ENCODE measurements at regions not wholly inside any gene's neighbourhood (a gene's known extent, or its start where the extent isn't known, plus 50 kb on each side); places are given as distances from the start of the nearest gene placed in this dataset.

GRCh38 chr13:26929971-26930730, 169.6 kb upstream of the GPR12 start:
- DNase-seq: peak; percentile 93

- no peak for DNase-seq
Observed at GRCh38 chr13:26927511-26927910, 166.9 kb upstream of the GPR12 start.

GRCh38 chr13:26926371-26926770, 165.8 kb upstream of the GPR12 start:
- no peak for DNase-seq

- peak; percentile 35 for DNase-seq
Observed at GRCh38 chr13:26923824-26924605, 163.4 kb upstream of the GPR12 start.

- no peak for DNase-seq
Observed at GRCh38 chr13:26921918-26922317, 161.3 kb upstream of the GPR12 start.

- no peak for DNase-seq
Observed at GRCh38 chr13:26920614-26921355, 160.2 kb upstream of the GPR12 start.

- no peak for DNase-seq
Observed at GRCh38 chr13:26919732-26920131, 159.1 kb upstream of the GPR12 start.

- no peak for DNase-seq
Observed at GRCh38 chr13:26919311-26919710, 158.7 kb upstream of the GPR12 start.

GRCh38 chr13:26914624-26915023, 154.0 kb upstream of the GPR12 start:
- DNase-seq: peak; percentile 42

GRCh38 chr13:26914148-26914547, 153.6 kb upstream of the GPR12 start:
- no peak for DNase-seq

- no peak for DNase-seq
Observed at GRCh38 chr13:26910754-26911465, 150.3 kb upstream of the GPR12 start.

GRCh38 chr13:26909477-26909876, 148.9 kb upstream of the GPR12 start:
- DNase-seq: no peak

GRCh38 chr13:26908126-26908525, 147.5 kb upstream of the GPR12 start:
- no peak for DNase-seq

GRCh38 chr13:26899202-26899601, 138.6 kb upstream of the GPR12 start:
- DNase-seq: no peak

- no peak for DNase-seq
Observed at GRCh38 chr13:26897706-26898550, 137.3 kb upstream of the GPR12 start.

- DNase-seq: no peak
Observed at GRCh38 chr13:26896986-26897668, 136.5 kb upstream of the GPR12 start.

GRCh38 chr13:26895808-26896466, 135.4 kb upstream of the GPR12 start:
- no peak for DNase-seq

- no peak for DNase-seq
Observed at GRCh38 chr13:26895081-26895807, 134.7 kb upstream of the GPR12 start.

- DNase-seq: no peak
Observed at GRCh38 chr13:26888632-26889031, 128.0 kb upstream of the GPR12 start.

GRCh38 chr13:26887594-26887993, 127.0 kb upstream of the GPR12 start:
- DNase-seq: no peak

Data from eye (tissue), 1 donor.